ENCODE measurements at regions not wholly inside any gene's neighbourhood (a gene's known extent, or its start where the extent isn't known, plus 50 kb on each side); places are given as distances from the start of the nearest gene placed in this dataset.

DNA sequence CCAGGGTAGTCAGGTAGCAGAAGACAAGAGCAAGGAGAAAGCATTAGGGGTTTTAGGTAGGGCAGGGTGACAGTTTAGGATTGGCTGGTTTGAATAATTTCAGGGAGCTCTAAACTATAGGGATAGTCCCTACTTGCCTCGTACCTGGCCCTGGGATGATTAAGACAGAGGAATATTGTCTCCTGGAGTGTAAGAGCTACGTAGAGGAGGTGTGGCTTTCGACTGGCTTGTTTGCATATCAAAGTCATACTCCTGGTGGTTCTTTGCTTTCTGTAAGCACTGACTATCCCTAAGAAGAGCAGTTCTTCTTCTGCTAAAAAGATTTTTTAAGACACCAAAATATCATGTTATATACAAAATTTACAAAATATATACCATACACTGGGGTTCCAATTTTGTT is 1867.4 kb downstream of the SUCLG1 start:
- TF ChIP-seq, protein P1, sequence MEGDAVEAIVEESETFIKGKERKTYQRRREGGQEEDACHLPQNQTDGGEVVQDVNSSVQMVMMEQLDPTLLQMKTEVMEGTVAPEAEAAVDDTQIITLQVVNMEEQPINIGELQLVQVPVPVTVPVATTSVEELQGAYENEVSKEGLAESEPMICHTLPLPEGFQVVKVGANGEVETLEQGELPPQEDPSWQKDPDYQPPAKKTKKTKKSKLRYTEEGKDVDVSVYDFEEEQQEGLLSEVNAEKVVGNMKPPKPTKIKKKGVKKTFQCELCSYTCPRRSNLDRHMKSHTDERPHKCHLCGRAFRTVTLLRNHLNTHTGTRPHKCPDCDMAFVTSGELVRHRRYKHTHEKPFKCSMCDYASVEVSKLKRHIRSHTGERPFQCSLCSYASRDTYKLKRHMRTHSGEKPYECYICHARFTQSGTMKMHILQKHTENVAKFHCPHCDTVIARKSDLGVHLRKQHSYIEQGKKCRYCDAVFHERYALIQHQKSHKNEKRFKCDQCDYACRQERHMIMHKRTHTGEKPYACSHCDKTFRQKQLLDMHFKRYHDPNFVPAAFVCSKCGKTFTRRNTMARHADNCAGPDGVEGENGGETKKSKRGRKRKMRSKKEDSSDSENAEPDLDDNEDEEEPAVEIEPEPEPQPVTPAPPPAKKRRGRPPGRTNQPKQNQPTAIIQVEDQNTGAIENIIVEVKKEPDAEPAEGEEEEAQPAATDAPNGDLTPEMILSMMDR (IDR thresholded peaks at IDR 0.05; ENCODE audit: insufficient read depth, low read length, poor library complexity, severe bottlenecking) = no peak
- no peak for TF ChIP-seq EZH2phosphoT487 (conservative IDR thresholded peaks at IDR 0.05; ENCODE audit: low read length)

All from SU-DHL-6 (cell line).